DOHH2 (cell line): ENCODE measurements at regions not wholly inside any gene's neighbourhood (a gene's known extent, or its start where the extent isn't known, plus 50 kb on each side); places are given as distances from the start of the nearest gene placed in this dataset.

Experiments used
- H3F3A ChIP-seq: fragments of 200-600 bp; sonication (generic), shearing (Covaris generic); 2 replicates; pipeline ENCODE4 v1.6.0; 2016; ENCODE audit warnings: antibody characterized with exemption, mild to moderate bottlenecking; ENCODE audit not compliant: control insufficient read depth, insufficient read depth
- H3K27ac ChIP-seq: fragments of 200-600 bp; sonication (generic); 2 replicates; pipeline ENCODE4 v1.5.1; 2014; ENCODE audit warnings: low read depth, mild to moderate bottlenecking, low read length, moderate library complexity
- H3K27me3 ChIP-seq: fragments of 200-600 bp; sonication (generic); 2 replicates; pipeline ENCODE4 v1.6.1; 2014; ENCODE audit warnings: mild to moderate bottlenecking, low read length, mixed read lengths; ENCODE audit not compliant: control insufficient read depth
- H3K36me3 ChIP-seq: fragments of 200-600 bp; sonication (generic); 2 replicates; pipeline ENCODE4 v1.6.1; 2014; ENCODE audit warnings: mild to moderate bottlenecking, low read length, moderate library complexity, mixed read lengths; ENCODE audit not compliant: control insufficient read depth
- H3K4me1 ChIP-seq: fragments of 200-600 bp; sonication (generic); 2 replicates; pipeline ENCODE4 v1.6.1; 2014; ENCODE audit warnings: mild to moderate bottlenecking, low read length, mixed read lengths; ENCODE audit not compliant: control insufficient read depth
- H3K4me2 ChIP-seq: fragments of 200-600 bp; sonication (generic); 2 replicates; pipeline ENCODE4 v1.6.0; 2014; ENCODE audit warnings: mild to moderate bottlenecking, low read length, moderate library complexity
- H3K4me3 ChIP-seq: fragments of 200-600 bp; sonication (generic); 2 replicates; pipeline ENCODE4 v1.5.1; 2014; ENCODE audit warnings: mild to moderate bottlenecking, low read length, mixed read lengths
- H3K79me2 ChIP-seq: fragments of 200-600 bp; sonication (generic); 2 replicates; pipeline ENCODE4 v1.6.1; 2014; ENCODE audit warnings: mild to moderate bottlenecking, low read length, mixed read lengths; ENCODE audit not compliant: control insufficient read depth
- H3K9me2 ChIP-seq: fragments of 200-600 bp; sonication (generic); replicated peaks from 2 replicates; pipeline ENCODE4 v1.6.1; 2014; ENCODE audit warnings: mild to moderate bottlenecking, low read length, mixed read lengths; ENCODE audit not compliant: control insufficient read depth
- H3K9me3 ChIP-seq: fragments of 200-600 bp; sonication (generic); 2 replicates; pipeline ENCODE4 v1.6.1; 2014; ENCODE audit warnings: antibody characterized with exemption, low read length, mixed read lengths; ENCODE audit not compliant: control insufficient read depth, insufficient read depth
- H4K20me1 ChIP-seq: fragments of 200-600 bp; sonication (generic); 2 replicates; pipeline ENCODE4 v1.6.0; 2014; ENCODE audit warnings: low read depth, mild to moderate bottlenecking, antibody characterized with exemption, low read length, moderate library complexity; ENCODE audit not compliant: control insufficient read depth, insufficient read depth
- EZH2phosphoT487 ChIP-seq: fragments of 200-600 bp; sonication (generic); IDR thresholded peaks from 2 replicates; pipeline ENCODE4 v1.6.1; 2017; ENCODE audit warnings: borderline replicate concordance, mild to moderate bottlenecking, antibody characterized with exemption, low read length, moderate library complexity, mixed read lengths
- TF ChIP-seq, protein P1 (sequence below): fragments of 200-600 bp; sonication (generic); IDR thresholded peaks from one replicate; pipeline ENCODE4 v1.5.1; 2014; ENCODE audit warnings: antibody characterized with exemption, mild to moderate bottlenecking, low read depth, low read length; ENCODE audit not compliant: poor library complexity, severe bottlenecking

DNA sequence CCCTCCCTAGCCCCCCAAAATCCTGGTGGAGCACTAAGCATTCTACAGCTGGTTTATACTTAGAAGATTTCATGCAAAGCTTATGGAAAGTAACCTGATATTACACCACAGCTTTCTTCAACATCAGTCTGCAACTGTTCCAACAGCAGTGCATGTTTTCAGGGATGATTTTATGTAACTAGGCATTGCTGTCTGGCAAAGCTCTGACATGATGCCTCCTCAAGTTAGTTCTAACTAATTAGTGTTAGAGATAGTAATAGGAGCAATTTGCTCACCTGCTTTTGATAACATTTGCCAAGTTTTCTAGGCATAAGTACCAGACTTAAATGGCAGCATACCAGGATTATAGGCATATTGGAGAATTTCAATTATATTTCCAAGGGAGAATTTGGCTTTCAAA, 330.3 kb upstream of the SGO1 start:
- Histone ChIP-seq H3K36me3 (no peaks in the 10 kb centered on the region), H3K4me2 (no peak overlapping the region), H3K27ac (no peak overlapping the region), H3K4me1 (no peaks in the 10 kb centered on the region), H4K20me1 (no peaks in the 10 kb centered on the region), H3K9me3 (no peaks in the 10 kb centered on the region), H3K4me3 (no peak overlapping the region), H3K79me2 (no peaks in the 10 kb centered on the region), H3K9me2 (no peaks in the 10 kb centered on the region), H3K27me3 (no peaks in the 10 kb centered on the region), H3F3A (no peaks in the 10 kb centered on the region)
- TF ChIP-seq, protein P1, sequence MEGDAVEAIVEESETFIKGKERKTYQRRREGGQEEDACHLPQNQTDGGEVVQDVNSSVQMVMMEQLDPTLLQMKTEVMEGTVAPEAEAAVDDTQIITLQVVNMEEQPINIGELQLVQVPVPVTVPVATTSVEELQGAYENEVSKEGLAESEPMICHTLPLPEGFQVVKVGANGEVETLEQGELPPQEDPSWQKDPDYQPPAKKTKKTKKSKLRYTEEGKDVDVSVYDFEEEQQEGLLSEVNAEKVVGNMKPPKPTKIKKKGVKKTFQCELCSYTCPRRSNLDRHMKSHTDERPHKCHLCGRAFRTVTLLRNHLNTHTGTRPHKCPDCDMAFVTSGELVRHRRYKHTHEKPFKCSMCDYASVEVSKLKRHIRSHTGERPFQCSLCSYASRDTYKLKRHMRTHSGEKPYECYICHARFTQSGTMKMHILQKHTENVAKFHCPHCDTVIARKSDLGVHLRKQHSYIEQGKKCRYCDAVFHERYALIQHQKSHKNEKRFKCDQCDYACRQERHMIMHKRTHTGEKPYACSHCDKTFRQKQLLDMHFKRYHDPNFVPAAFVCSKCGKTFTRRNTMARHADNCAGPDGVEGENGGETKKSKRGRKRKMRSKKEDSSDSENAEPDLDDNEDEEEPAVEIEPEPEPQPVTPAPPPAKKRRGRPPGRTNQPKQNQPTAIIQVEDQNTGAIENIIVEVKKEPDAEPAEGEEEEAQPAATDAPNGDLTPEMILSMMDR = no peak
- no peak for TF ChIP-seq EZH2phosphoT487

DNA sequence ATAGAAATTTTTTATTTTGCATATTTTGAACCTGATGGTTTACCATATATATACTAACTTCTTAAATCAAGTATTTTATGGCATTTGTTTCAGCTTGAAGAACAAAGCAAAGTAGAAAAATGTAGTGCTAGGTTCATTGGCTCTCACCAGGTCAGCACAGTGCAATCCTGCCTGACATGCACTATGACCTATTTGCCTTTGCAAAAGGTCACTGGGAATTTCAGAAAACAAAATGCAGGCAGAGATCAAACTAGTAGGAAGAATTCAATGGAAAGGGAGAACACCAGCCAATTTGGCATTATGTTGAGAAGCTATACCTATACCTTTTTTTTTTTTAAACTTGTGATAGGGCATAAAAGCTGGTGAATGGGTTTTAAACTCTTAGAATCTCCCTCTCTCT, 329.8 kb upstream of the SGO1 start:
- no peak overlapping the region for H3K4me3 ChIP-seq
- no peak overlapping the region for H3K4me2 ChIP-seq
- no peaks in the 10 kb centered on the region for H3K27me3 ChIP-seq
- no peaks in the 10 kb centered on the region for H3K36me3 ChIP-seq
- no peaks in the 10 kb centered on the region for H3K79me2 ChIP-seq
- TF ChIP-seq EZH2phosphoT487 = no peak
- TF ChIP-seq, protein P1 = no peak
- no peaks in the 10 kb centered on the region for H4K20me1 ChIP-seq
- H3K9me2 ChIP-seq = no peaks in the 10 kb centered on the region
- no peaks in the 10 kb centered on the region for H3K4me1 ChIP-seq
- no peaks in the 10 kb centered on the region for H3K9me3 ChIP-seq
- no peak overlapping the region for H3K27ac ChIP-seq
- no peaks in the 10 kb centered on the region for H3F3A ChIP-seq

DNA sequence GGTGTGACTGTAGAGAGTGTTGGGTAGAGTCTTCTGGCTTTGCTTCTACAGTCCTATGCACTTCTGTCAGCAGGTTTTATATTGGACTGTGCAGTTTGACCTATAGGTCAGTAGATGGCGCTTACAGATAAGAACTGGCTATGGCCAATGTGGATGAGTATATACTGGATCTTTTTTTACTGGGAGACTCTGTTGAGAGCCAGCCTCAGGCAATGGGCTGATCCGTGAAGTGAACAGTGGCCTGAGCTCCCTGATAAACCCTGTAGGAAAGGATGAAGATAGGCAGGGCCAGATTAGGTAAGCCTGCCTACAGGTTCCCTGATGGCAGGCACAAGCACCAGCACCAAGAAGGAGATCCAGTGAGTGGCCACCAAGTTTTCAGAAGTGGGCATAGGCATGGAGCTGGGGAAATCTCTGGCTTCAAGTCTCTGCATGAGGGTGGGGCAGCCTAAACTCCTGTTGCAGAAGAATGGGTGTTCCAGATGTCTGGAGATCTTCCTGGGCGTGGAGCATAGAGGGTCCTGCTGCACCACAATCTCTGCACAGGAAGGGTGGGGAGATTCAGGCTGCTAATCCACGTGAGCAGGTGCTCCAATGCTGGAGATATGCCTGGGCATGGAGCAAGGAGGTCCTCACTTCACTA, 326.0 kb upstream of the SGO1 start:
- Histone ChIP-seq H3F3A (no peaks in the 10 kb centered on the region), H3K27me3 (no peaks in the 10 kb centered on the region), H4K20me1 (no peaks in the 10 kb centered on the region), H3K4me2 (no peak overlapping the region), H3K27ac (no peak overlapping the region), H3K4me1 (no peaks in the 10 kb centered on the region), H3K9me2 (no peaks in the 10 kb centered on the region), H3K4me3 (no peak overlapping the region), H3K9me3 (no peaks in the 10 kb centered on the region), H3K79me2 (no peaks in the 10 kb centered on the region), H3K36me3 (no peaks in the 10 kb centered on the region)
- TF ChIP-seq, protein P1 = peak; percentile 80
- TF ChIP-seq EZH2phosphoT487 = no peak
